SHP77 (cell line): ENCODE measurements at regions not wholly inside any gene's neighbourhood (a gene's known extent, or its start where the extent isn't known, plus 50 kb on each side); places are given as distances from the start of the nearest gene placed in this dataset.

Experiments used
- DNase-seq, 2 experiments: peaks; one replicate each; lab custom pipeline; 2025; lab: John Stamatoyannopoulos, UW

DNA sequence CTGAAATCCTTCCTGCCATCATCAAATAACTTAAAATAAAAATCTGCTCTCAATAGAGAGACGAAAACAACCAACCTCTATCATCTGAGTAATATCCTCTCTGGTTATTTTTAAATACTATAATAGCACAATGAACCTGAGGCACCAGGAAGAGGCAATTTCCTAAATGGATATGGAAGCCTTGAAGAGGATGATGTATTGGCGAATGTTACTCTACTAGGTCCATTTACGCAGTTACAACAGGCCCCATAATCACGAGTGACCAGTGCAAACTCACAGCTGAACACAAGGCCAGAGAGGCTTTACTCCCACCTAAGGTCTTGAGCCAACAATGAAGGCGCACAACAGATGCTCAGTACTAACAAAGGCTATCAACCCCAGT lies 678.8 kb upstream of the NR3C2 start:
- DNase-seq = no peak

DNA sequence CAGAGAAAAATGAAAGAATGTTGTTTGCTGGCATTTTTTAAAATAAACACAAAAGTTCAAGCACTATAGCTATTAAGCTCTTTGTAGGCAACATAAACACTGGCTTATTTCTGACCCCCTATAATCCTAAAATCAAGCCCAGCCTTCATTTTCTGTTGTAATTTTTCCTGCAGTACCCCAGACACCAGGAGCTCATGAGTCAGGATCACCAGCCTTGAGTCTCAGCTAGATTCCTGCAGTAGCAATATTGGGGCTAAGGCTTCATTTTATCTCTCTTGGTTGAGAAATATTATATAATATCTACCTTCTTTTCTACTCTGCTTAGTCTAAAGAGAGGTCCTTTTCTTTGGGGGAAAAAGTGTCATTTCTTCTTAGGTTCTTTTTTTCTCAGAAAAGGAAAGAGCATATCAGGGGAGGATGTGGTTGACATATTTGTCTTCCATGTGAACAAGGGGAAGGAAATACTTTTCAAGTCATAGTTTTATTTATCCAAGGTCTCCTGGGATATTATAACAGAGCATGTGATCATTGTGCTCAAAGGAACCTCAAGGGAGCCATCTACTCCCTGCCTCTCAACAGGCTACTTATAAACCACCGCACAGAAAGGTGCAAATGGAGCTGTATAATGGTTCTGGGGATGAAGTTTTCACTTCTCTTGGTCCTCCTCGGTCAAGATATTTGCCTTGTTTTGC lies 678.3 kb upstream of the NR3C2 start:
- DNase-seq = no peak

DNA sequence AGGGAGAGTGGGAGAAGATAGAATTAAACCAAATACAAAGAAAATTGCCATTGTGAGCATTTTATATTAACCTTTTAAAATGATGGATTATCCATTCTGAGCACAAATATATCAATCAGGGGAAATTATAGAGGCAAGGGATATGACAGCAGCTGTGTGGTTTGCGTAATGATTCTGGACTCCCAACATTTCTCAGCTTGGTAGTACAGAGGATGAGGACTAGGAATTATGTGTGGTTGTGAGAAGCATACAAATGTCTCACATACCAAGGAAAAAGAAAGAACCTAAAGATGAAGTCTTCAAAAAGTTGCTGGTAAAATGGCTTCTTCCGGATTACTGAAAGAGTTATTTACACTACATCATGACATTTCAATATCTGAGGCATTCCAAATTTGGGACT lies 674.6 kb upstream of the NR3C2 start:
- DNase-seq = no peak

DNA sequence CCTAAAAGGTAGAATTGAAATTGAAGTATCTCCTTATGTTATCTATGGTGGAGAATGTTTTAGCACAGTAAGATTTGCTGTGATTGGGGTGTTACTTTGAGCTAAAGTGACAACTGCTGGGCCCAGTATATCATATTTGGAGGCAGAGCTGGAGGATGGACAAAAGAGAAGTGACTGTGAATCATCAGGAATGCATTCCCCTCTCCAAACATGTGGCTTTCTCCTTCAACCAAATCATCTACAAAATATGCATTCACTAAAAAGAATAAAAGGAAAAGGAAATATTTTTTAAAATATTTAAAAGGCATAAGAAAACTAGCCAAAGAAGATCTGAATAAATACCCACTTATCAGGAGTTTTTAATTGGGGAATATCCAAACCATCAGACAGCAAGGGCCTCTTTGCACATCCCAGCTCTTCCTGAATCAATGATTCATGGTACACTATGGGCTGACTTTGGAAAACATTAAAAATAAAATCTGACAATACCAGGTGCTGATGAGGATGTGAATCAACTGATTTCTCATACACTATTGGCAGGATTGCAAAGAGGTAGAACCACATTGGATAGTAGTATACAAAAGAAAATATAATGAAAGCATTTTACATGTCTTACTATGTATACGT lies 671.7 kb upstream of the NR3C2 start:
- DNase-seq = no peak

DNA sequence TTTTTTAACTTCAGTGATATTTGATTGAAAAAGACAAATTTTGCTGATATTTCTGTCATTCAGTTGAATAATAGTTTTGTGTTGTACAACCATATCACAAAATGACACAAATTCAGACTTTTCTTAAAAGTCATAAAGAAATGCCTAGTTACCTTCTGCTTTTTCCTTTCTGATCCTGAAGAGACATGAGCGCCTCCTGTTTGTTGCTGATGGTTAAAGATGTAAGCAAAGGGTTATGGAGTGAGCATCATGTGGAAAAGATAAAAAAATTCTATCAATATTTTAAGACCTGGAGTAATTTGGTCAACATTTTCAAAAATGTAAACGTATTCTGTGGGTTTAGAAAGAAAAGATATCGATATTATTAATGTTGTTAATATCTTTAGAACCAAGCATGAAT lies 669.9 kb upstream of the NR3C2 start:
- no peak for DNase-seq

DNA sequence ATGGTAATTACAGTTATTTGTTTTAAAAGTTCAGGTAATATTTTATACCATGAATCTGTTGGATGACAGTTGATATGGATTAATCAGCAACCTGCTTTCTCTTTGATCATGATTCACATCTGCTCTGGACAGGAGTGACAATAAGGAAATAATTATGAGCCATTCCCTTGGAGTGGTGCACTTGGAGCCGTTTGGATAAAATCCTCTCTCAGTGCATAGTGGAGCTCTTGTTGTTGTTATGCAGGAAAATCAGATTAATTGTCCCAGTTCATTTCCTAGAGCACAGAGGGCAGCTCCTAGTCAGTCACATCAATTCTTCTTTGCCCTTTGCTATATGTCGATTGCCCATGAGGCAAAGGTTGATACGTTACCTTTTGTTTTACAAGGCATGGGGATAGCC lies 668.3 kb upstream of the NR3C2 start:
- no peak for DNase-seq

DNA sequence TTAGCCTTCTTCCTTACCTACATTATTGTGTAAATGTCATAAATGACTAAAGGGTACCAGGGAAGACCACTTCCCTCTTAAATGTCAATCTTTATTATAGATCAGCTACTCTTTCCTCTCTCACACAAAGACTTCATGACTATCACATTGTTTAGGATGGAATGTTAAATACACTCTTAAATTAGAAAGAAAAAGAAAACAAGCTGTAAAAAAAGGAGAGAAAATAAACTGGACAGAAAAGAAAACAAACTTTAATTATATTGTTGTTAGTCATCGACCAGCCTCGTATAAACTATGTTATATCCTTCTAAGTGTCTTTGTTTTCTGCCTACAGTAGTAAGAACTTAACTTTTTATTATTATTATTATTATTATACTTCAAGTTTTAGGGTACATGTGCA lies 666.4 kb upstream of the NR3C2 start:
- DNase-seq = no peak

DNA sequence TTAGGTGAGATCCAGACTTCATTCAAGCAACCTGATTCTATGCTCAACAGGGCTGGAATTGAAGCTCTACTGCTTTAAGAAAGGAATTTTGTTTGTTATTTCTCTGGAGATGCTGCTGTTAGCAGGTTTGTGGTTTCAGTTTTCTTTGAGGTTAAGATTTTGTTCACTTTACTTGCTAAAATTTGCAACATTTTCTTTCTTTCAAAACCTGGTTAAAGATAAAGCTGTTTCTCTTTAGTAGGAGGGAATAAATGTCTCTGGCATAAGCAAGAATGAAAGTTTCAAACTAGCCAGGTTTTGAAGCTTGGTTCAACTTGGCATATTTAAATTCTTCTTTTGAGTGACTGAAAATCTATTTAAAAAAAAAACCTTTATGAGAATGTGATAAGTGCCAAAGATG lies 660.6 kb upstream of the NR3C2 start:
- DNase-seq = no peak

DNA sequence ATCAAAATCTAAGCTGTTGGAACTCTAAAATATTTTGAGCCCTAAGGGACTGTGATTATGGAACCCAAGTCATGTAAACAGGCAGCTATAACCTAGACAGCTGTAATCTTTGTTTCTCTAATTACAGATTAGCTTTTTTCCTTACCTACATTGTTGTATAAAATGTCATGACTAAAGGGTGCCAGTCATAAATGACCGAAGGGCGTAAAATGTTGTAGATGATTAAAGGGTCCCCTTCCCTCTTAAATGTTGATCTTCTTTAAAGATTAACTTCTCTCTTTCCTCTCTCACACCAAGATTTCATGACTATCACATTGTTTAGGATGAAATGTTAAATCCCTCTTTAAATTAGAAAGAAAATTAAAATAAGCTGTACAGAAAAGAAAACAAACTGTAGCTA lies 659.4 kb upstream of the NR3C2 start:
- DNase-seq = no peak

DNA sequence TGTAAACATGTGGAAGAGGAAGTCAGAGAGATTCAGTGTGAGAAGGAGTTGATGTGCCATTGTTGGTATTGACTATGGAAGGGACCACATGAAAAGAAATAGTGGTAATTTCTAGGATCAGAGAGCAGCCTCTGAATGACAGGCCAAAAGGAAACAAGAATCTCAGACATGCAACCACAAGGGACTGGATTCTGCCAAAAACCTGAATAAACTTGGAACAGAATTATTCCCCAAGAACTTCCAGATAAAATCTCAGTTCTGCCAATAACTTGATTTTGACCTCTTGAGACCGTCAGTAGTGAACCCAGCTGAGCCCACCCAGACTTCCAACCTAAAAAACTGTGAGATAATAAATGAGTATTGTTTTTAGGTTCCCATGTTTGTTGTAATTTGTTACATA lies 653.6 kb upstream of the NR3C2 start:
- DNase-seq = no peak

DNA sequence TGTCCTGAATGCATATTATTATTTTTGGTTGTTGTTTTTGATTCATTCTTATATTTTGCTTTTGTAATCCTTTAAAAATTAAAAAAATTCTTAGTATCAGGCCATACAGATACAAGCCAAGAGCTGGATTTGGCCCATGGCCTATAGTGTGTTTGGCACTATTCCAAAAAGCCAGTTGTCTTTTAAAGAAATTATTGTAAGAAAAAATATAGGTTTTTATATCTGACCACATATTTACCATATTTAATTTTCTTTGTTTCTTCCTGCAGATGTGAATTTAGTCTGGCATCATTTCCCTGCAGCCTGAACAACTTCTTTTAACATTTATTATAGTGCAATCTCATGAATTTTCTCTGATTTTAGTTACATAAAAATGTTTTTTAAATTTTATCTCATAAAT lies 652.8 kb upstream of the NR3C2 start:
- no peak for DNase-seq

DNA sequence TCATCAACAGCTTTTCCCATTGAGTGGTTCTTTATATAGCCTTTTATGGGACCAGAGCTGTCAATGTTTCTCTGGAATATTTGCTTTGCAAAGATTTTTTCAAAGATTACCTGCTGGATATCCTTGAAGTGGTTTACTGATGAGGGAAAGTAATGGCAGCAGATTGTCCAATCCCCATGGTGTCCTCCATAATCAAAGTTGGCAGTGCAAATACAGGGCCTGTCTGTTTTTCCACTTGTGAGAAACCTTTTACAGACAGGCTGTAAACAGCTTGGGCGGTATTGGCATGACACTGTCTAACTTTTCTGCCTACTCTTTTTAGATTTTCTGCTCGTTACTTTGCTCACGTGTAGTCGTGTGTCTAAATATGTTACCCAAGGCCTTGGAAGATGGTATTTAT lies 641.9 kb upstream of the NR3C2 start:
- no peak for DNase-seq

DNA sequence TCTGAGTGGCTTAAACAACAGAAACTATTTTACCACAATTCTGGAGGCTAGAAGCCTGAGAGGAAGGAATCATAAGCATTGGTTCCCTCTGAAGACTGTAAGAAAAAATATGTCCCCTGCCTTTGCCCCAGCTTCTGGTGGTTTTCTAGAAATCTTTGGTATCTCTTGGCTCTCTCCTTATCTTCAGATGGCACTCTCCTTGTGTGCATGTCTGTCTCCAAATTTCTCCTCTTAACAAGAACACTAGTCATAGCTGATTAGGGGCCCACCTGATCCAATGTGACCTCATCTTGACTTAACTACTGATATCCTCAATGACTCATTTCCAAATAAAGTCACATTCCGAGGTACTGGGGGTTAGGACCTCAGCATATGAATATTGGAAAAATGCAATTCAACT lies 635.0 kb upstream of the NR3C2 start:
- DNase-seq = no peak

DNA sequence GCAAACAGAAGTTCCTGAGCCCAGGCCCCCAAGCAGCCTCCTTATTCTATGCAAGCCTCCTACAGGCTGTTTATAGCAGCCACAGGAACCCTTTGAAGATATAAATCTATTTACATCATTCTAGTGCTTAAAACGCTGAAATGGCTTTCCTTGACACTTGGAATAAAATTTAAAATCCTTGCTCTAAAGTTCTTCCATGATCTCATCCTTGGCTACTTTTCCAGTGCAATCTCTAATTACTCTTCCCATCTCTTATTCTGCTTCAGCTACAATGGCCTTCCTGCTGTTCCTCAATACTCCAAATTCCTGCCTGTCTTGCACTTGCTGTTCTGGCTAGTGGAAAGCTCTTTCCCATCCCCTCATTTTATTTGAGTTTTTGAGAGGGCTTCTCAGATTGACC lies 634.2 kb upstream of the NR3C2 start:
- no peak for DNase-seq

DNA sequence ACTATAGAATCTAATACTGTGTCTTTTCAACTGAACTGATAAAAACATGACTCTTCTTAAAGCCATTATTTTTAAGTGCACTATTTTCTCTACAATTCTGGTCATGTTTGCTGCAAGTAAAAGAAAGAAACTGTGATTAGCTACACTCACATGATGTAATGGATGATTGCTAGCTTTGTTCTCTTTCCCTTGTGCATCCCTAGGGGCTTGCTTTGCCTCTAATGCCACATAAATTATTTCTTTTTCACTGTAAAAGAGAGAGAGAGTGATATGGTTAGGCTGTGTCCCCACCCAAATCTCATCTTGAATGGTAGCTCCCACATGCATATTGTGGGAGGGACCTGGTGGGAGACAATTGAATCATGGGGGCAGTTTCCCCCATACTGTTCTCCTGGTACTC lies 630.2 kb upstream of the NR3C2 start:
- DNase-seq = no peak

DNA sequence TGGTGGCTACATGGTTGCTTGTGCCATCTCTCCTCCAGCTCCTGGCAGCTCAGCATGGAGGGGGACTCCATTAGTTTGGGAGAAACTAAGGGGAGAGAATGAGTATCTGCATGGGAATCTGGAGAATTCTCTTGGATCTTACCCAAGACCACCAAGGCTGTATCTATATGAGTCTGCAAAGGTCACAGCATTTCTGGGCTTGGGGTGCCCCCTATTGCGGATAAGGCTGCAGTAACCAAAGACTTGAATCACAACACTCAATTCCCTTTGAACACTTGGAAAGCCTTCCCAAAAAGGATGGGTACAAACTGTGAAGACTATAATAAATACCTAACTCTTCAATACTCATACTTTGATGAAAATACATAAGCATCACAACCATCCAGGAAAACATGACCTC lies 623.5 kb upstream of the NR3C2 start:
- no peak for DNase-seq

DNA sequence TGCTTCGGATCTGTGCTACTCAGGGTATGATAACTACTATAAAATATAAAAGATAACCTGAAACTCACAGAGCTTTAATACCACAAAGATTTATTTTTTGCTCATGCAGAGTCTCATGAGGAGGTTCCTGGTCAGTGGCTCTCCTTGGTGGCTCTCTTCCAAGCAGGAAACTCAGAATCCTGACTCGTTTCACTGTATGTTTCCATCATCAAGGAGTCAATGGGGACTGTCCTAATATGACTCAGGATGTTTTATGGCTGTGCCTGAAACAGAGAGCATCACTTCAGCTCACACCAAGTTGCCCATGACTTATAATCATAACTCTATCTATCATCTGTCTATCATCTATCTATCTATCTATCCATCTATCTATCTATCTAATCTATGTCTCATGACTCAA lies 620.8 kb upstream of the NR3C2 start:
- DNase-seq = no peak

DNA sequence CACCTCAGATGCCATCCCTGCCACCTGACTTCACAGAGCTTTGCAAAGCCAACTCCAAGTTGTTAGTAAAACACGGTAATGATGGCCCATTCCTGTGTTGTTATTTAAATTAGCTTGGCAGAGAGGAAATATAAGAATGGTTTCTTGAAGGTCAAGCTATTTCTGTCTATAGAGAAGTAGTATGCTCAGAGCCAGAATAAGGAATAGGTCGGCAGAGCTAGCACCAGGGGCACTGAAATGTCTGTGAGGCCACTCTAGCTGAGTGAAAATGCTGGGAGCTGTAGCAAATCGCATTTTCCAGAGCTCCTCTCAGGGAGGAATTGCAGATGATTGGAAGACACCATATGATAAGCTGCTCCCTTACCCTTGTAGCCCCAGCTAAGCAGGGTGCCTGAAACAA lies 615.4 kb upstream of the NR3C2 start:
- no peak for DNase-seq

DNA sequence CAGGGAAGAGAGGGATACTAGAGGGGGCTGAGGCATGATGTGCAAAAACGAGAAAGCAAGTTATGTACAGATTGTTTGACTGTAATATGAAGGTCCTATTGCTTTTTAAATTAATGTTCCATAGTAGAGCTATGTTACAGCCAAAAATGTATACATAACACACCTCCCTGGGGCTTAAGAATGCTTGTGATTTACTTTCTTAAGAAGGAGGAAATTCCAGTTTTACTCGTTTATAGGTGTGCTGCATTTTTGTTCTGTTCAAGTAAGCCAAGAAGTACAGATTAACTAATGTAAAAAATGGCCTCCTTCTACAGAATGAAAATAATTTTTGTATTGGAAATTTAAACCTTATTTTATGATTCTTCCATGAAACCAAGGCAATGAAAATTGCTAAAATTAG lies 614.4 kb upstream of the NR3C2 start:
- no peak for DNase-seq

DNA sequence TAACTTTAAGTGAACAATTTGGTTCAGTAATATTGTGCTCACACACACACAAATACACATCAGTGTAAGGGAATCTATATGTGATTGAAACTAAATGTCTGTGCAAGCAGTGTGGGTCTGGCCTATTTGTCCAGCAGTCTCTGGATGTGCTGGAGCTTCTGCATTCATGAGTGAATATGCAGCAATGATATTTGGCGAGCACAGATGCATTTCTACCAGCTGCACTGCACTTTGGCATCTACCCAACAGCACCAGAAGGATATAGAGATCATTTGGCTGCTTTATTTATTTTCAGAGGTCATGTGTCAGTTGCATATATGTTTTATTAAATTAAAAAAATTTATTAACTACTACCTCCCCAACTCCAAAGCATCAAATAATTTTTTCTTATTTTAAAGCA lies 613.4 kb upstream of the NR3C2 start:
- DNase-seq = no peak

DNA sequence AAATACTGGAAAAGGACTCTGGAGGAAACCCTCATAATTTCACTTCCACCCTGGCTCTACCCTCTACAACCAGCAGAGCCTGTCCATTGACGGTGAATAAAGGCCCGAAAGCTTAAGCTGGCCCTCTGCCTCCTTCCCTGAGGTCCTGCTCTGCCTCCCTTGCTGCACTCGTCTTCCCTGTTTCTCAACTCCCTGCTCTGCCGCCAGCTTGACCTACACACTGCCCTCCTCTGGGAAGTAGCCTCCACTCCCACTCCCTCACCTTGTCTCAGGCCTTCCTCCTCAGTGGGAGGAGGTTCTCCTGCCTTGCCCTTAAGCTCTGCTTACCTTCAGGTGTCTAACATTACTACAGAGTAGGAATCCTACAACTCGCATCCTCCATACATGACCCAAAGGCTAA lies 608.6 kb upstream of the NR3C2 start:
- no peak for DNase-seq

DNA sequence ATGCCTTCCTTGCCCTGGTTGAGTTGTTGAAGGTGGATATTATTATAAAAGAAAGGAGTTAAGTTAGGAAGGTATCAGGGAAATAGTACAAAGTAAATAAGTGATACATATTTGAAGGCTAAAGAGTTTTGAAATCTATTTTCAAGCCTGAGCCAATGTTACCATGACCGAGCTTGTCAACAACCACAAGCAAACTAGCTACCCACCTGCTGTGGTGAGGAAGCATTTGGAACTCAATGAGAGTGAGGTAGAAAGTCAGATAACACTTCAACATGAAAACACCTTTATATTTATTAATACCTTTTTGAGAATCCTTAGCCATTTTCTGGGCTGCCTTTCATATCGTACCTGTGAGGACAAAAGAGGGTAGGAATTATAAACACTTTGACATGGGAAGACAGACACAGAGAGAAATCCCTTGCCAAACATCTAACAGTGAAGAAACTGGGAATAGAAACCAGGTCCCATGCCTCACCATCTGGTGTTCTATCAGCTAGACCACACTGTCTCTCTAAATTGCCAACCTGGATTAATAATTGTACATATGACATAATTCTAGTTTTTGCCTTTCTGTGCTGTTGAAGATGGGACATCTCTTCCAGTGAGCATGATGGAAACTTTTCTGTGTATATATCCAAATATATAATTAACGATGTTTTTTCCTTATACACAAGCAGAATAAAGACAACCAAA lies 606.4 kb upstream of the NR3C2 start:
- DNase-seq = no peak

DNA sequence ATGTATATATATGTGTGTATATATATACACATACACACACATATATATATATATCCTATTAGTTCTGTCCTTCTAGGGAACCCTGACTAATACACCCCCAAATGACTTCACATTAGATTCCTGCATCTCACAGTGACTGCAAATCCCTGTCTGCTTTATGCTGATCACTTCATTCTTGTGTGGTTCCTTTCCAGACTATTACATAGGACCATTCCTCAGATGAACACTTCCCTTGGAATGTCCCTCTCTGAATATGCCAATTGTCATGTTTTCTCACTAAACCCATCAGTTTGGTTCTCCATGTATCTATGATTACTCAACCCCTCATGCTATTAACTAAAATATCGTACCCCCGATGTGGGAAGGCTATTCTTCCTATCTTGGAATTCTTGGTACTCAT lies 605.2 kb upstream of the NR3C2 start:
- DNase-seq = no peak

DNA sequence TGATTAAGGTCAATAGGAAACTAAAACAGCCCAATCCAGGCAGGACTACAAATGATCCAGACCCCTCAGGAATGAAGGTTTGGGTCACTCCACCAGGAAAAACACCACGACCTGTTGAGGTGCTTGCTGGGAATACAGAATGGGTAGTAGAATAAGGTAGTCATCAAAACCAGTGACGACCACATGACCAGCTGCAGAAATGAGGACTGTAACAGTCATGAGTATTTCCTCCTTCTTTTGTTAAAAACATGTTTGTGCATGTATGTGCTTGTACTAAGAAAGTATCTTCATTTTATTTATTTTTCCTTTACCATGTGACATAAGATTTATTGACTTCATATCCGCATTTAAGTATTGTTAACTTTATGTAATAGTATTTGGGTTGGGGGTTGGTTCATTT lies 603.5 kb upstream of the NR3C2 start:
- no peak for DNase-seq
